ENCODE measurements at regions not wholly inside any gene's neighbourhood (a gene's known extent, or its start where the extent isn't known, plus 50 kb on each side); places are given as distances from the start of the nearest gene placed in this dataset.

GRCh38 chr14:55873169-55873568 lies 245.0 kb upstream of the PELI2 start:
- H3K4me1 ChIP-seq, result no peaks in the 10 kb centered on the region

GRCh38 chr14:55874785-55875184 lies 243.4 kb upstream of the PELI2 start:
- Histone ChIP-seq H3K27ac (no peak overlapping the region), H3K4me3 (peak overlapping the region in 1 of 2 donors; percentile 50), H3K4me1 (no peaks in the 10 kb centered on the region), H3K36me3 (no peaks in the 10 kb centered on the region), H3K27me3 (no peaks in the 10 kb centered on the region), H3K9me3 (no peaks in the 10 kb centered on the region)
- DNase-seq (ENCODE audit: low spot score in 2 of 2), result no peak
- peak in 1 of 3 experiments; percentile 19 for TF ChIP-seq CTCF (IDR thresholded peaks at IDR 0.05)
- intact Hi-C loops (cut with DNase I), result no loop called here

More at GRCh38 chr14:55873169-55873568, 245.0 kb upstream of the PELI2 start:
- no peak for DNase-seq (ENCODE audit: low spot score in 2 of 2)
- no peak overlapping the region for H3K27ac ChIP-seq
- intact Hi-C loops (cut with DNase I), result no loop called here
- TF ChIP-seq CTCF (IDR thresholded peaks at IDR 0.05), result no peak
- H3K36me3 ChIP-seq, result no peaks in the 10 kb centered on the region
- no peaks in the 10 kb centered on the region for H3K9me3 ChIP-seq
- H3K4me3 ChIP-seq, result no peak overlapping the region
- no peaks in the 10 kb centered on the region for H3K27me3 ChIP-seq

- intact Hi-C loops (cut with DNase I), result no loop called here
- Histone ChIP-seq H3K27me3 (no peaks in the 10 kb centered on the region), H3K4me1 (no peaks in the 10 kb centered on the region), H3K27ac (no peak overlapping the region), H3K36me3 (no peaks in the 10 kb centered on the region), H3K4me3 (no peak overlapping the region), H3K9me3 (no peaks in the 10 kb centered on the region)
- TF ChIP-seq CTCF (IDR thresholded peaks at IDR 0.05), result no peak
- DNase-seq (ENCODE audit: low spot score in 2 of 2), result no peak
Measured at GRCh38 chr14:55877942-55878341, 240.3 kb upstream of the PELI2 start.

- Histone ChIP-seq H3K27ac (no peak overlapping the region), H3K36me3 (no peaks in the 10 kb centered on the region), H3K9me3 (no peaks in the 10 kb centered on the region), H3K27me3 (no peaks in the 10 kb centered on the region), H3K4me3 (no peak overlapping the region), H3K4me1 (no peaks in the 10 kb centered on the region)
- no peak for DNase-seq (ENCODE audit: low spot score in 2 of 2)
- intact Hi-C loops (cut with DNase I), result no loop called here
- no peak for TF ChIP-seq CTCF (IDR thresholded peaks at IDR 0.05)
Measured at GRCh38 chr14:55881577-55882241, 236.5 kb upstream of the PELI2 start.

GRCh38 chr14:55884819-55885218 lies 233.4 kb upstream of the PELI2 start:
- no peaks in the 10 kb centered on the region for H3K9me3 ChIP-seq
- no peaks in the 10 kb centered on the region for H3K4me1 ChIP-seq
- no peaks in the 10 kb centered on the region for H3K36me3 ChIP-seq
- intact Hi-C loops (cut with DNase I), result no loop called here
- no peak for TF ChIP-seq CTCF (IDR thresholded peaks at IDR 0.05)
- H3K27me3 ChIP-seq, result no peaks in the 10 kb centered on the region
- no peak overlapping the region for H3K27ac ChIP-seq
- no peak for DNase-seq (ENCODE audit: low spot score in 2 of 2)
- no peak overlapping the region for H3K4me3 ChIP-seq

GRCh38 chr14:55889124-55889523 lies 229.1 kb upstream of the PELI2 start:
- no peaks in the 10 kb centered on the region for H3K27me3 ChIP-seq
- no peak overlapping the region for H3K27ac ChIP-seq
- intact Hi-C loops (cut with DNase I), result no loop called here
- no peaks in the 10 kb centered on the region for H3K4me1 ChIP-seq
- H3K9me3 ChIP-seq, result no peaks in the 10 kb centered on the region
- no peak overlapping the region for H3K4me3 ChIP-seq
- no peak for DNase-seq (ENCODE audit: low spot score in 2 of 2)
- no peak for TF ChIP-seq CTCF (IDR thresholded peaks at IDR 0.05)
- no peaks in the 10 kb centered on the region for H3K36me3 ChIP-seq

Measured in ascending aorta (tissue), 2 donors.